HG03135 (cell line): ENCODE measurements at regions not wholly inside any gene's neighbourhood (a gene's known extent, or its start where the extent isn't known, plus 50 kb on each side); places are given as distances from the start of the nearest gene placed in this dataset.

Experiments used
- ATAC-seq: cut with Tn5 transposase; IDR thresholded peaks from one replicate; pipeline ENCODE4 v1.9.1; 2021; ENCODE audit warnings: mild to moderate bottlenecking, moderate library complexity; ENCODE audit not compliant: unreplicated experiment

- no peak for ATAC-seq
Measured at GRCh38 chr2:21423854-21424253, 300.1 kb downstream of the TDRD15 start.

GRCh38 chr2:21424375-21424774, 300.6 kb downstream of the TDRD15 start:
- no peak for ATAC-seq

GRCh38 chr2:21427606-21428005, 303.8 kb downstream of the TDRD15 start:
- no peak for ATAC-seq

- ATAC-seq = no peak
Measured at GRCh38 chr2:21428754-21429153, 305.0 kb downstream of the TDRD15 start.

- ATAC-seq = no peak
Measured at GRCh38 chr2:21429747-21430146, 306.0 kb downstream of the TDRD15 start.

- no peak for ATAC-seq
Measured at GRCh38 chr2:21431078-21431477, 307.3 kb downstream of the TDRD15 start.

GRCh38 chr2:21438949-21439348, 315.2 kb downstream of the TDRD15 start:
- ATAC-seq = no peak

- no peak for ATAC-seq
Measured at GRCh38 chr2:21441442-21441841, 317.7 kb downstream of the TDRD15 start.

GRCh38 chr2:21443494-21444105, 319.8 kb downstream of the TDRD15 start:
- no peak for ATAC-seq

- no peak for ATAC-seq
Measured at GRCh38 chr2:21449881-21450280, 326.1 kb downstream of the TDRD15 start.

GRCh38 chr2:21451403-21451802, 327.6 kb downstream of the TDRD15 start:
- ATAC-seq = no peak

GRCh38 chr2:21452263-21452662, 328.5 kb downstream of the TDRD15 start:
- no peak for ATAC-seq

- no peak for ATAC-seq
Measured at GRCh38 chr2:21452678-21453077, 328.9 kb downstream of the TDRD15 start.

- ATAC-seq = no peak
Measured at GRCh38 chr2:21453723-21454450, 330.1 kb downstream of the TDRD15 start.

GRCh38 chr2:21454839-21455238, 331.1 kb downstream of the TDRD15 start:
- no peak for ATAC-seq

- ATAC-seq = no peak
Measured at GRCh38 chr2:21461754-21462240, 338.0 kb downstream of the TDRD15 start.

- no peak for ATAC-seq
Measured at GRCh38 chr2:21466341-21466927, 342.7 kb downstream of the TDRD15 start.

GRCh38 chr2:21467280-21467818, 343.6 kb downstream of the TDRD15 start:
- no peak for ATAC-seq

GRCh38 chr2:21467910-21468309, 344.1 kb downstream of the TDRD15 start:
- no peak for ATAC-seq

GRCh38 chr2:21468624-21469023, 344.9 kb downstream of the TDRD15 start:
- no peak for ATAC-seq

GRCh38 chr2:21469158-21469557, 345.4 kb downstream of the TDRD15 start:
- no peak for ATAC-seq

- no peak for ATAC-seq
Measured at GRCh38 chr2:21469564-21469963, 345.8 kb downstream of the TDRD15 start.
